ENCODE measurements at regions not wholly inside any gene's neighbourhood (a gene's known extent, or its start where the extent isn't known, plus 50 kb on each side); places are given as distances from the start of the nearest gene placed in this dataset.

GRCh38 chr3:13749063-13749764 is 130.7 kb downstream of the WNT7A start:
- TF ChIP-seq CTCF (IDR thresholded peaks at IDR 0.05) (no peak), EZH2phosphoT487 (IDR thresholded peaks at IDR 0.05) (no peak), EZH2 (IDR thresholded peaks at IDR 0.05) (no peak)

Data from neural progenitor cell (in vitro differentiated cells).